ENCODE measurements at regions not wholly inside any gene's neighbourhood (a gene's known extent, or its start where the extent isn't known, plus 50 kb on each side); places are given as distances from the start of the nearest gene placed in this dataset.

DNA sequence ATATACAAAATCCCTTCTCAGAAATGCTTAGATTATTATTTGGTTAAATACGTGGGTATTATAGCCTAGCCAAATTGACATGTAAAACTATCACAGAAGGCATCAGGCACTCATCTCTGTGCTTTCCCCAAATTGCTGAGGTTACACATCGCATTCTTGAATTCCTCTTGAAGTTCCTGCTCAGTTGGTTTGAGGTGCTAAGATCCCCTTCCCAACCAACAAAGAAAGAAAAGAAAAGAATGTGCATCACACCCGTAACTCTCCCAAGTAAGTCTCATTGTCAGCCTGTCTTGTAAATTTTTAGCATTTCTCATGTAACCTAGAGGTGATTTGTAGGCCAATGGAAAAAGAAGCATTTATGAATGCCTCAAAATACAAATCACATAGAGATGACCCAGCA, 539.2 kb upstream of the PRMT6 start:
- no peak for DNase-seq

DNA sequence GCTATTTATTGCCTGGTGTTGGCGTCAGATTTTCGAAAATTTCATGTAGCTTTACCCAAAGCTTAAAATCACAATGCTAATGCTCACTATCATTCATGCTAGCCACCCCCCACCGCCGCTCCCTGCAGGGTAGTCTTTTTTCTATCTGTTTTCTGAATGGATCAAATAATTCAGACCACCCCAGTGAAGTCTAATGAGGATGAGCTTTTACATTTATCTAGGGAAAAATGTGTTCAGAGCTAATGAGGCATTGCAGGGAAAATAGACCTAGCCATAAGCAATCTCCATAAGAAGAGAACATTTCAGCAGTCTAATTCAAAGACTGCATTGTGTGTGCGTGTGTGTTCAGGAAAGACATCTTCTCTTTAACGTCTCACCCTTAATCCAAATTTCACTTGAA, 533.0 kb upstream of the PRMT6 start:
- DNase-seq, result no peak

DNA sequence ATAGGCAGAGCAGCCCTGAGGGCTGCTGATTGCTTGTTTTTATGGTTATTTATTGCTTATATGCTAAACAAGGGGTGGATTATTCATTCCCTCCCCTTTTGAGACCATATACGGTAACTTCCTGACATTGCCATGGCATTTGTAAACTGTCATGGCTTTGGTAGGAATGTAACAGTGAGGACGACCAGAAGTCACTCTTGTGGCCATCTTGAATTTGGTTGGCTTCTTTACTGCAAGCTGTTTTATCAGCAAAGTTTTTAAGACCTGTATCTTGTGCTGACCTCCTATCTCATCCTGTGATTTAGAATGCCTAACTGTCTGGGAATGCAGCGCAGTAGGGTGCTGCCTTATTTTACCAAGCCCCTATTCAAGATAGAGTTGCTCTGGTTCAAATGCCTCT, 531.8 kb upstream of the PRMT6 start:
- no peak for DNase-seq

DNA sequence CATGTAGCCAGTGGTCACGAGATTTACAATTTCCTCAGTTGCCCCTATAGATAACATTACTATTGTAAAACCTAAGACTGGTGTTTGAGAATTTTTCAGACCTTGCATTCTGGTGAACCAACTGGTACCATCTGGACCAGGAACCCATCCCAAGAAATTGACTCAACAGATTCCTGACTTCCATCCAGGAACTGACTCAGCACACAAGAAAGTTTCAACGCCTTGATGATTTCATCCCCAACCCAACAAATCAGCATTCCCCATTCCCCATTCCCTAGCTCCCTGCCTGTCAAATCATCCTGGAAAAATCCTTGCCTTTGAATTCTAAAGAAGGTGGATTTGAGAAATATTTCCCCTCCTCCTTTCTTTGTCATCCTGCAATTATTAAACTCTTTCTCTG, 529.8 kb upstream of the PRMT6 start:
- DNase-seq, result no peak

DNA sequence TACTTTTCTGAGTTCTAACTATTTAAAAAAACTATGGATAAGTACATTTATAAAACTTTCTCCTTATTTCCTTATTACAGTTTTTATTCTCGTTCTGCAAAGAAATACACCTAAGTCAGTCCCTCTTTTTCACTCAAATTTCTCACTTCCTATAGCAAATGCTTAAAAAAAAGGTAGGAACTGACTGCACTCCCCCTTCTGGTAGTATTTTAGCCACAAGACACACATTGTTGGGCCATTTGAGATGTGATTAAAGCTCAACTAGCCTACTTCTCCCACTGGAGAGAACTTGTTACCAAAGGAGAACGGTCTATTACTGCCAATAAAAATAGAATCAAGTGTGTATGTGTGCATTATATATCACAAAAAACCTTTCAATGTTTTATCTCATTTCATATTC, 521.9 kb upstream of the PRMT6 start:
- DNase-seq, result no peak

DNA sequence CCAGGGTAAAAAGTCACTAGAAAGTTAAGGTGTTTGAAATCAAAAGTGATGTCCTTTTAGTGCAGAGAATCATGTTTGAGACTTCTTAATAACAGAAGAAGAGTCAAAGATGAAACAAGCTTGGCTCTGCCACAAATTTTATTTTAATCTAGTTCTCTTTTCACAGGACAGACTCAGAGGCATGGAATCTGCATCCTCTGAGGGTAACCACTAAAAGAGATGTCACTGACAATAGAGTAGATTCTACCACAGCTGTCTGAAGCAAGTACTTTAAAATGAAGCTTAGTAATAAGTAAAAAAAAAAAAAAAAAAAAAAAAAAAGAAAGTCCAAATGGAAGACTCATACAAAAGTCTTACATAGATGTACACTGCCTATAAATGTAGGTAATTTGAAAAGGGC, 519.7 kb upstream of the PRMT6 start:
- DNase-seq, result no peak

DNA sequence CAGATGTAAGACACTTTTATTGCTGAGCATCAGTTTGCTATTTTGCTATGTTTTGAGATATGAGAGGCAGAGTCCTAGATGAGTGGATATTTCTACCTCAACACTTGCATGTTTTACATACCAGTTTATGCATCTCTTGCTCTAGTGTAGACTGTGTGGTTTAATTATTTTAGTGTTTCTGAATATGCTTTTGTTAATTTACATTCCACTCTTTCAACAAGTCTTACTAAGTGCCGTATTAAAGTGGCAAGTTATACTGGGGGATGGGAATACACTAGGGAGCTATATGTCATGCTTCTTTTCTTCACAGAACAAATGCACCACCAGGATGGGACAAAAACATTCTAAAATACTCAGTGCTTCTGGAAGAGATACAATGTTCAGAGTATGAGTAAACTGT, 507.7 kb upstream of the PRMT6 start:
- DNase-seq, result no peak

DNA sequence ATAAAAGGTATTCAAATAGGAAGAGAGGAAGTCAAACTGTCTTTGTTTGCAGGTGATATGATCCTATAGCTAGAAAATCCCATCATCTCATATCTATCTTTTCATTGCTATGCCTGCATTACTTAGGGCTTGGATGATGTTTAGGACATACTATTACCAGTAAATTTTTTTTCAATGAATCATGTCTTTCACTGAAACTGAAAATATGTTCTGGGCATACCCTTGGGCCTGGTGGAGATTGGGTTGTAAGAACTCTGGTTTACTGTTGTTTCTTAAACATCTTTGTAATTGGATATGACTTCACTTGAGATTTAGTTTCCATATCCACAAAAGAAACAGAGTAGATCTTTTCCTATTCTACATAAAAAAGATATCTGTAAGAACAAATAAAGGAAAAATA, 502.2 kb upstream of the PRMT6 start:
- no peak for DNase-seq

DNA sequence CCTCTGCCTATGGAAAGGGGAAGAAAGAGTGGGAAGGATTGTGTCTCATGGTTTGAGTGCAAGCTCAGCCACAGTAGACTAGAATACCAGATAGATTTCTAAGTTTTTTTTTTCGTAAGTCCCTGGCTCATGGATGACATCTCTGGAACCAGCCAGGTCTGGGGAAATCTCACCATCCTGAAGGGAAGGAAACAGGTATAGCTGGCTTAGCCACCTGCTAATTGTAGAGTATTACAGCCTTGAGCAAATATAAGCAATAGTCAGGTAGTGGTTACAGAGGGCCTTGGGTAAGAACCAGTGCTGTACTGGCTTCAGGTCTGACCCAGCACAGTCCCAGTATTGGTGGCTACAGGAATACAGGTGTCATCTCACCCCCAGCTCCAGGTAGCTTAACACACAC, 500.9 kb upstream of the PRMT6 start:
- DNase-seq, result no peak

DNA sequence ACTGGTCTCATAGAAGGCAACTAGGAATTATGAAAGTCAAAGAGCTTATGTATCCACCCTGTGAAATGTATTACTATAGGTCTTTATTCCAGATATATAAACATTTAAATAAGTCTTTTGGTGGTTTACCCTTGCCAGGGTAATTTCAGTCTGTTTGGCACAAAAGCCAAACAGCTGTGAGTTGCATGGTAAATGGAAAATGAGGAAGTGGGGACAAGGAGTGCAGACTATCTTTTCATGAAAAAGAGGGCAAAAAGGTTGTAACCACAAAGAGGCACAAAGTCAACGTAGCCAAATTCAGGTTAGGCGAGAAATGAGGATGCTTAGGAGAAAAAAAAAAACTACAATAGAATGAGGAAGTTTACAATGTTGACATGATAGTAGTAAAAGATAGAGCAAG, 492.3 kb upstream of the PRMT6 start:
- no peak for DNase-seq

DNA sequence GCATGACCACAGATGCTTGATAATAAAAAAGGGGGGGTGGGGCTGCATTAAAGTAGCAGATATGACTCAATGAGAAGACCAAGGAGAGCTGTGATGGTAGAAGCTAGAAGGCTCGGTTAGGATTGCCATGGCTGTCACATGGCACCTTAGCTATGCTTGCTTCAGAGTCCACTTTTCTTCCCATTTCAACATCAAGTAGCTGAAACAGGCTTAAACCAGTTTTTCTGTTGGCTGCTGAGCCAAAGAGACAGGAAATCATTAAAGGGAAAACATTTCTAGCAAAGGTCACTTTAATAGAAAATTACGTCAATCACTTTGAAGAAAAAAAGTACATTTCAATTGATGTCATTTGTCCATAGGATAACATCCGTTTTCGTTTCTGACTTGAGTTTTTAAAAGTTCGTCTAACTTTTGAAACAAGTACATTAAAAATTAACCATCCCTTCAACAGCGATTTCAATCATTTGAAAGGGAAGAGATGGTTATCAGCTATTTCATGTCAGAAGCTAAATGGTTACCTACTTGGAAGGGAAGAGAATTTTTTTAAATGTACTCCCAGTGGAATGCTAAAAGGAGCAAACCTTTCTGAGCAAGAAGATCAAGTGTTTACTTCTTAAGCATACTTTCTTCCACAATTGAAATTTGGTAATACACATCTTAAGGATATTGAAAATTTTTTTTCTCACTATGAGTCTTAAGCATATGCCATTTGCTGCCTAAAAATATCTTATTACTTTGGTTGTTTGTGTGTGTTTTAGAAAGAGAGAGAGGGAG, 488.1 kb upstream of the PRMT6 start:
- no peak for DNase-seq

DNA sequence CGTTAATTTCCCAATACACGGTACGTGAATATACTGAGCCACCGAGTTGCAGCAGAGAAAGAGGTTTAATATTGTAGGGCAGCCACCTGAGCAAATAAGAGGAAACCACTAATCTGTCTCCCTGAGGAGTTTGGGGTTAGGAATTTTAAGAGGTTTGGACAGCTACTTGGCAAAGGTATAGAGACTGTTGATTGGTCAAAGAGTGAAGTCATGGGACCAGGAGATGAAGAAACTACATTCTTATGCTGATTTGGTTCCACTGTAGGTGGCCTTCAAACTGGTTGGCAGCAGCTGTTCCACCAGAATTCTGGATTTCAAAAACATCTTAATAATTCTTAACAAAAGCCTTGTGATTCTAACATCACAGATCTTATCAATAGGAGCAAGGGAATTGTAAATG, 485.4 kb upstream of the PRMT6 start:
- no peak for DNase-seq

DNA sequence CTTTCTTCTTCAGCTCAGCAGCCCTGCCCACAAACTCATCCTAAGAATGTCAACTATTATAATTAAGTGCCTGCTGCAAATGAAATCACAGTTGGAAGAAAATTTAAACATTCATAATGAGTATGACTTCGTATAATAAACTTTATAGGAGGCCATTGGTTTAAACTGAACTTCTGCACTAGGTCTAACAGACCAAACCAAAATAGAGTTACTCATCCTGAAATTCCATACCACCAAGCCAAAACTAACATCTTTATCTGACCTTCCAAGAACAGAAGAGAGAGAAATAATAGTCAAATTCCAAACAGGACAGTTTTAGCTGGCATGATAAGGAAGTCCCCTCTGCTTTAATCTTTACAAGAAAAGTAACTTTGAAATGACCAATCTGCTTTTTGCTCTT, 472.4 kb upstream of the PRMT6 start:
- no peak for DNase-seq

DNA sequence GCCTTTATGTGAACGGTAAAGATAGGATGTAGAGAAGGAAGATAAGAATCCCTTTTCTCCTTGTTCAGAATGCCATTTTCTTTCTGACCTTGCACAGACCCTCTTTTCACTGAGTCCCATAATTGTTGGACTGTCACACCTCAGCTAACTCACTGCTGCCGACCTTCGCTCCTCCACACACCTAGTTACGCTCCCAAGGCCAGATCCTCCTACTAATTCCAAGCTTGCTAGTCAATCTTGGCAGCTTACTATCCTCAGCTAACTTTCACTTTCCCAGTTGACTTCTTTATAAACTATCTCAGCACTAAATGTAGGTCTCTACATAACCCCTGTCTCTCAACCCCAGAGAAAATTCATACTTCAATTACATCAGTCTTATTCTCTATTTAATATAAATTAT, 471.8 kb upstream of the PRMT6 start:
- DNase-seq, result no peak

DNA sequence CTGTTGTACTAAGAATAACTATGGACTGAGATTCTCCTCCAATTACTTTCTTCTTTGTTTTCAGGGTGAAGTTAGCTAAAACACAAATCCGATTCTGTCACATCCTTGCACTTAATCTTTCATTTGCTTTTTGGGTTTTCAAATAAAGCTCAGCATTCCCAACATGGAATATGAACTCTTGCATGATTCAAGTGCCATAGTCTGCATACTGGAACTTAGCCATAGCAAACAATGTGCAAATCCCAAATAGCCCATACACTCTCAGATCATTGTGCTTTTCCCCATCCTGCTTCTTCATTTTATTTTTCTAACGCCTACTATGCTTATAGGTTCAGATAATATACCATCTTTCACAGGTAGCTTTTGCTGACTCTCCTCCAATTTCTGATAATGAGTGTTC, 455.8 kb upstream of the PRMT6 start:
- no peak for DNase-seq

DNA sequence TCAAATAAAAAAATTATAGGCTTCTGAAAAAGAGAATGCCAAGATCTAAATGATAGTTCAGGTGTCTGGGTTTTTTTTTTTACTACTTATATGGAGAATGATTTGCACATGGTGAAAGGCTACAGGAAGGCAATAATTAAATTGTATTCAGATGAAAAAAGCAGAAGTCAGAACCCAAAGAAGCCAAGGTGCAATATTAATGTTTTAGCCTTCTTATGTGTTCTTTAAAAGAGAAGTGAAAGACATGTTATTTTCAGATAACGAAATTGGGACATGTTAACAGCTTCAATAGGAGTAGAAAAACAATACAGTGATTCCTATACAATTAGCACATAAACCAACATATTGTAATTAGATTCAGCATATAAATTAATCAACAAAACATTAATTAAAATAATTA, 452.9 kb upstream of the PRMT6 start:
- no peak for DNase-seq

DNA sequence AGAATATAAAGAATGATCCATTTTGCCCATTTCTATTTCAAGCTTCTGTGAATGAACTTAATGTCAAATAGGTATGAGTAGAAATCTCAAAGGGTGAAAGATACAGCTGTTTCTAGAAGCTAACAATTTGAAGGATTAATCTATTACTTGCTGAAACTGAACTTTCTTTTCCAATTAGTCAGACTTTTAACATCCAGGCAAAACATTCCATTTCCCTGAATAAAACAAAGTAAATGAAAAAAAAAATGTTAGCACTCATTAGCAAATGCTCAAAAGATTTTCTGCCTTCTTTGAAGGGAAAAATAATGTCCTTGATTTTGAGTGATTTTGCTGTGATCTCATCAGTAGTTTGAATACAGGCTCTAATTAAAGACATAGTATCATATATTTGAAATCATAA, 447.6 kb upstream of the PRMT6 start:
- no peak for DNase-seq

DNA sequence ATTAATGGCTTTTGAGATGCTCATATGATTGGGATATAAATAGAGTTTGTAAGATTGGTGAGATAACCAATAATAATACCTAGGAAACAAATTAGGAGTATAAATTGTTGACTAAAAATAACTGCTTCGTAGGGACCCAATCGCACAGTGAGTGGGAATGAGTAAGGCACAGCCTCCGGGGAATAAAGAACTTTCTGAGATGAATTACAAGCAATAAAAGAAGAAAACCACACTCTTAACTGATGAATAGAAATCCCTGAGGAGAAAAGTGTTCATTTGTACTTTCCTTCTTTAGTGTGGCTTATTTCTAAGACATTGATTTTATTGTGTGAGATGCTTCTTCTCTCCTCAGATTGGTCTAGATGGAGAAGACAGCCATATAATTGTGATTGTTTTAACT, 443.4 kb upstream of the PRMT6 start:
- no peak for DNase-seq

DNA sequence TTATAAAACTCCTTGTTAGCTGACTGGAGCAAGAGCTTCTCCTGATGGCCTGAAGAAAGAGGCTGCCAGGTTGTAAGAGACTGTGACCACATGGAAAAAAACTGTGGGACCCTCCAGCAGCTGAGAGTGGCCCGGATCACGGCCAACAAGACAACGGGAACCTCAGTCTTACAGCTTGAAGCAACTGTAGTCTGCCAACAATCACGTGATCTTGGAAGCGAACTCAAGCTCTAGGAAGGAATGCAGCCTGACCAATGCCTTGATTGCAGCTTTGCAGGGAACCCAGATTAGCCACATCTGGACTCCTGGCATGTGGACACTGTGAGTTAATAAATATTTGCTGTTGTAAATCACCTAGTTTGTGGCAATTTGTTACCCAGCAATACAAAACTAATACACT, 442.6 kb upstream of the PRMT6 start:
- no peak for DNase-seq

DNA sequence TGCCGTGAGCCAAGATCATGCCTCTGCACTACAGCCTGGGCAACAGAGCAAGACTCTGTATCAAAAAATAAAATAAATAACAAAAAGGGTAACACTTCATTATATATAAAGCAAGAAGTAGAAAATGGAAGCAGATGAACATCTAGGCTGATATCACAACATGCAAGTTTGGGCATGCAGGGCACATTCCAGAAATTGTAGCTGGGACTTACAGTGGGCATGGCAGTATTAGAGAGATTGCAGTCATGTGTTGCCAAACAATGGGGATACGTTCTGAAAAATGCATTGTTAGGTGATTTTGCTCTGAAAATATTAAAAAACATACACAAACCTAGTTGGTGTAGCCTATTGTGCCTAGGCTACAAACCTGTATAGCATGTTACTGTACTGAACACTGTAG, 441.0 kb upstream of the PRMT6 start:
- DNase-seq, result no peak

DNA sequence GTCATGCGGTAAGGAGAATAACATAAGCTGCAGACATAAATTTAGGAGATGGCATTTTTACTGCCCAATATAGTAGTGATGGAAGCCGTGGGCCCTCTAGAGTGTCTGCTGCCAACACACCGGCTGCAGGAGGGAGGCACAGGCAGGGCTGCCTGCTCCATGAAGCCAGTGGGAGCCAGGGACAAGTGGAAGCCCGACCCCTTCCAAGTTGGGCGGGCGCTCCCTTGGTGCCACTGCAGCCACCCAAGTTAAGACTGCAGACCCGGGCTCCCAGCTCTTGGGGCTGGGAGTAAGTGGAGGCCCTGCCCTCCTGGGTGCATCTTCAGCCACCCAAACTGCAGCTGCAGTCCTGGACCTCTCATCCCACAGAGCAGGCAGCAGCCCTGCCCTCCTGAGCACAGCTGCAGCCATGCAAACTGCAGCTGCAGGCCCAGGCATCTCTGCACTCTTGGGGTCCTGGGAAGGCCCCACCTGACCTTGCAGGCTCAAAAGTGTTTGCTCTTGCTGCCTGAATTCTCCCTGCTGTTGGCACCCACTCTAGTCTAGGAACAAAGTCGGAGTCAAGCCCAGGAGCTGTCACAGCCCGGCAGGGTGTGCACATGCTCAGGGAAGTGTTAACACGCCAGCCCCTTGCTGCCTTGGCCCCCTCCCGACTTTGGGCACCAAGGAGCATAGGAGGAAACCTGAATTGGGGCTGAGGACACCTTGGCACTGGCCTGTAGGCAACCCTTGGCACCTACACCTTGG, 437.2 kb upstream of the PRMT6 start:
- no peak for DNase-seq

DNA sequence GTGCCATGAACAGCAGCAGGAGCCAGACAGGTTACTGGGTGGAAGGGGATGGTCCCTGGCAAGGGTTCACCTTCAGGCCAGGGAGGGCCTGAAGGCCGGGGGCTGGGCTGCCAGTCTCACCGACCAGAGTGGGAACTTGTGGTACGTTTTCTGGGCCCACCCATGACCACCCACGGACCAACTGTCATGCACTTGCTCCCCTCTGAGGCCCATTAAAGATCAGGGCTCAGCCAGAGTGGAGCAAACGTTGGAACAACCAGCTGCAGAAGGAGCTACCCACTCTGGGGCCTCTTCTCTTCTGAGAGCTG, 436.7 kb upstream of the PRMT6 start:
- DNase-seq, result no peak

DNA sequence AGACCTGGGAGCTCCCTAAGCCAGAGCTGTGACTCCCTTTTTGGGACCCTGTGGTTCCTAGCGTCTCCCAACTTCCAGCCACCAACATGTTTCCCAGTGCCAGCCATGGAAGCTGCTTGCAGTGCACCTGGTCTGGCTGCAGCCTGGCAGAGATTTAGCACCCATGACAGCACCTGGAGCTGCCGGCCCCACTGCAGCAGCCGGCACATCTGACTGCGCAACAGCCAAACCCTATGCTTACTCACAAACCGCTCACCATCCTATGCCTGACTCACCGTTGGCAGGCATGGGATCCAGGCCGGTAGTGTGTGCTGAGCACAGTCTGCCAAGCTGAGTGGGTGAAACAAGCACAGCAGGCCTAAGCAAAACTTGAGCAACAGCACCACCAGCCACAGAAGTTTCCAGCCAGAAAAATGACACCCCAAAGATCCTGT, 435.9 kb upstream of the PRMT6 start:
- DNase-seq, result no peak

DNA sequence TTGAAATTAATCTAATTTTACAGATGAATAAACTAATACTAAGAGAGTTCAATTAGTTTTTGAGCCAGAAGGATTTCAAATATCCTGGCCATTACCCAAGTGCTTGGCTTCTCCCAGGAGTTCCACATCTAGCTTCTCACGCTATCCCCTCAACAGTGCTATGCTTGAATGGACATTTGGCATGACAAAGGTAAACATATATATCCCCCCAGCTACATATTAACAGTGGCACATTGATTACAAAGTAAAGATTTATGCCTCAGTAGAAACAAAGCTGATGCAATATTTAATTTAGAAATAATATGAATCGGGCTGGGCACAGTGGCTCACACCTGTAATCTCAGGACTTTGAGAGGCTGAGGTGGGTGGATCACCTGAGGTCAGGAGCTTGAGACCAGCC, 434.6 kb upstream of the PRMT6 start:
- DNase-seq, result no peak

DNA sequence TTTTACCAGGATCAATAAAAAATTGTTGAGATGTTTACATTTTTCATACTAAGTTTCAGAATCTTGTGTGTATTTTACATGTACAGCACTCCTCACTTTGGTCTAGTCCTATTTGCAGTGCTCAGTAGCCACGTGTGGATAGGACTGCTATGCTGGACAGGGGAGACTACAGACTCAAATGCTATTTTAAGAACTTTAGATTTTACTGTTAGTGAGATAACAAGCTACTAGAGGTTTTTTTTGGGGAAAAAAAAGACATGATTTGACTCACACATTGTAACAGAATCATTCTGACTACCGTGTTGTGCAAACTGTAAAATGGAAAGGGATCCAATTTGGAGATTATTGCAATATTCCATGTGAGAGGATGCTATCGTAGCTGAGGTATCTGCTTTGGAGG, 418.9 kb upstream of the PRMT6 start:
- no peak for DNase-seq

Data from NCI-H1417 treated with DMSO at 0.1 percent for 48 hours (cell line).